Naive thymus-derived CD4-positive, alpha-beta T cell (primary cell): ENCODE measurements at regions not wholly inside any gene's neighbourhood (a gene's known extent, or its start where the extent isn't known, plus 50 kb on each side); places are given as distances from the start of the nearest gene placed in this dataset.
"Not testable (repeated sequence)": the region's sequence is repeated elsewhere in the genome, so short reads cannot be mapped to it uniquely, and the experiment has no call there.

Experiments
- ATAC-seq: fragments of 150-1000 bp; cut with Tn5 transposase; 2 replicates; pipeline ENCODE4 v1.10.0; 2021; ENCODE audit warnings: mild to moderate bottlenecking, moderate library complexity
- CTCF ChIA-PET: fragments of 350-600 bp; sonication (Branson Sonifier 250); formaldehyde crosslinking; loops from one replicate; lab custom pipeline; 2021; ENCODE audit warnings: antibody characterized with exemption; lab: Charles Lee
- POLR2A ChIA-PET: fragments of 350-600 bp; sonication (Branson Sonifier 250); formaldehyde crosslinking; loops from one replicate; lab custom pipeline; 2021; ENCODE audit warnings: antibody characterized with exemption, inconsistent platforms; lab: Charles Lee
- DNase-seq, 9 donors: peaks; one replicate each; pipeline versions ENCODE4 v3.0.0 to v3.0.0-alpha.2; 2020 to 2022; ENCODE audit warnings: mixed read lengths in 1 of 9
- H3K27ac ChIP-seq: one replicate; pipeline ENCODE4 v1.7.0; 2013; ENCODE audit warnings: mild to moderate bottlenecking, low read depth, low read length, moderate library complexity
- H3K27me3 ChIP-seq, 2 donors: one replicate each; pipeline ENCODE4 v1.7.0; 2013; ENCODE audit warnings: low read length in 2 of 2, mild to moderate bottlenecking in 2 of 2, moderate library complexity in 2 of 2; ENCODE audit not compliant: control insufficient read depth in 2 of 2, insufficient read depth in 2 of 2
- H3K36me3 ChIP-seq, 3 experiments: 1 replicate in 2 of 3; 2 replicates in 1 of 3; pipeline ENCODE4 v1.7.0; 2013; ENCODE audit warnings: low read length in 3 of 3, mild to moderate bottlenecking in 3 of 3, moderate library complexity in 1 of 3; ENCODE audit not compliant: insufficient read depth in 3 of 3, control insufficient read depth in 2 of 3
- H3K4me1 ChIP-seq, 2 donors: one replicate each; pipeline ENCODE4 v1.7.0; 2013; ENCODE audit warnings: low read length in 2 of 2, mild to moderate bottlenecking in 2 of 2, moderate library complexity in 1 of 2; ENCODE audit not compliant: control insufficient read depth in 2 of 2, insufficient read depth in 2 of 2
- H3K4me3 ChIP-seq: 2 replicates; pipeline ENCODE4 v1.7.0; 2013; ENCODE audit warnings: mild to moderate bottlenecking, low read length
- H3K9me3 ChIP-seq, 3 experiments: 1 replicate in 2 of 3; 2 replicates in 1 of 3; pipeline ENCODE4 v1.7.0; 2013; ENCODE audit warnings: low read length in 3 of 3; ENCODE audit not compliant: control insufficient read depth in 2 of 3
- H3K27ac Mint-ChIP-seq, 9 donors: one replicate each; pipeline ENCODE4 v1.8.0; 2020 to 2022; ENCODE audit warnings: mixed read lengths in 9 of 9, mild to moderate bottlenecking in 8 of 9, moderate library complexity in 5 of 9, inconsistent platforms in 2 of 9
- H3K27me3 Mint-ChIP-seq, 5 donors: one replicate each; pipeline ENCODE4 v1.8.0; 2021 to 2022; ENCODE audit warnings: mixed read lengths in 5 of 5, mild to moderate bottlenecking in 1 of 5
- H3K36me3 Mint-ChIP-seq, 5 donors: one replicate each; pipeline ENCODE4 v1.8.0; 2020 to 2022; ENCODE audit warnings: mixed read lengths in 5 of 5, mild to moderate bottlenecking in 3 of 5, inconsistent platforms in 1 of 5
- H3K4me1 Mint-ChIP-seq, 7 donors: one replicate each; pipeline ENCODE4 v1.8.0; 2020 to 2022; ENCODE audit warnings: mixed read lengths in 7 of 7, mild to moderate bottlenecking in 3 of 7, inconsistent platforms in 1 of 7
- H3K4me3 Mint-ChIP-seq, 10 donors: one replicate each; pipeline ENCODE4 v1.8.0; 2020 to 2022; ENCODE audit warnings: mild to moderate bottlenecking in 10 of 10, mixed read lengths in 10 of 10, moderate library complexity in 6 of 10, inconsistent platforms in 2 of 10
- H3K9me3 Mint-ChIP-seq, 11 donors: one replicate each; pipeline ENCODE4 v1.8.0; 2020 to 2022; ENCODE audit warnings: mixed read lengths in 11 of 11, mild to moderate bottlenecking in 4 of 11, inconsistent platforms in 1 of 11, moderate library complexity in 1 of 11
- intact Hi-C, 2 donors: fragments of 100-400 bp; cut with micrococcal nuclease; formaldehyde crosslinking; loops; one replicate each; pipeline ENCODE4 v1.15.1; 2023

- H3K36me3 ChIP-seq, intact Hi-C loops, POLR2A ChIA-PET, H3K9me3 ChIP-seq, H3K27ac ChIP-seq, H3K27me3 ChIP-seq, H3K9me3 Mint-ChIP-seq, H3K4me3 ChIP-seq, H3K27me3 Mint-ChIP-seq, DNase-seq, H3K4me3 Mint-ChIP-seq, H3K4me1 Mint-ChIP-seq, H3K36me3 Mint-ChIP-seq, H3K4me1 ChIP-seq, ATAC-seq, H3K27ac Mint-ChIP-seq, CTCF ChIA-PET: not testable (repeated sequence)
These were observed 361.4 kb downstream of the ZBBX start for GRCh38 chr3:167018591-167019111.

GRCh38 chr3:167012691-167013090 is 367.4 kb downstream of the ZBBX start:
- H3K27ac Mint-ChIP-seq, result no peak overlapping the region
- Histone ChIP-seq H3K4me1 (no peaks in the 10 kb centered on the region), H3K27ac (no peak overlapping the region), H3K36me3 (no peaks in the 10 kb centered on the region), H3K27me3 (no peaks in the 10 kb centered on the region), H3K9me3 (peaks cover 0 to 2% (median 0%) of the 10 kb centered on the region in 3 experiments), H3K4me3 (no peak overlapping the region)
- peaks cover 0 to 14% (median 4%) of the 10 kb centered on the region in 11 donors for H3K9me3 Mint-ChIP-seq
- intact Hi-C loops, result no loop called here
- H3K27me3 Mint-ChIP-seq, result peaks cover 0 to 3% (median 0%) of the 10 kb centered on the region in 5 donors
- POLR2A ChIA-PET, result no interaction called here
- H3K4me3 Mint-ChIP-seq, result no peak overlapping the region
- ATAC-seq, result no peak
- DNase-seq, result no peak
- CTCF ChIA-PET, result no interaction called here
- H3K4me1 Mint-ChIP-seq, result no peaks in the 10 kb centered on the region
- H3K36me3 Mint-ChIP-seq, result no peaks in the 10 kb centered on the region

- H3K4me1 Mint-ChIP-seq, result no peaks in the 10 kb centered on the region
- peaks cover 0 to 3% (median 0%) of the 10 kb centered on the region in 3 experiments for H3K9me3 ChIP-seq
- CTCF ChIA-PET, result no interaction called here
- H3K36me3 Mint-ChIP-seq, result no peaks in the 10 kb centered on the region
- H3K27me3 Mint-ChIP-seq, result peaks cover 0 to 3% (median 0%) of the 10 kb centered on the region in 5 donors
- H3K36me3 ChIP-seq, result no peaks in the 10 kb centered on the region
- H3K27ac ChIP-seq, result no peak overlapping the region
- no peak overlapping the region for H3K4me3 Mint-ChIP-seq
- DNase-seq (no peak), ATAC-seq (no peak)
- H3K27me3 ChIP-seq, result no peaks in the 10 kb centered on the region
- peaks cover 0 to 16% (median 4%) of the 10 kb centered on the region in 11 donors for H3K9me3 Mint-ChIP-seq
- no peaks in the 10 kb centered on the region for H3K4me1 ChIP-seq
- intact Hi-C loops, result no loop called here
- H3K4me3 ChIP-seq, result no peak overlapping the region
- POLR2A ChIA-PET, result no interaction called here
- no peak overlapping the region for H3K27ac Mint-ChIP-seq
These were observed 371.3 kb downstream of the ZBBX start for GRCh38 chr3:167008791-167009190.

- H3K27ac Mint-ChIP-seq, result no peak overlapping the region
- H3K4me3 Mint-ChIP-seq, result no peak overlapping the region
- CTCF ChIA-PET, result no interaction called here
- Histone ChIP-seq H3K27me3 (no peaks in the 10 kb centered on the region), H3K36me3 (no peaks in the 10 kb centered on the region), H3K4me3 (no peak overlapping the region), H3K9me3 (peaks cover 0 to 5% (median 0%) of the 10 kb centered on the region in 3 experiments), H3K4me1 (no peaks in the 10 kb centered on the region), H3K27ac (no peak overlapping the region)
- POLR2A ChIA-PET, result no interaction called here
- DNase-seq (no peak), ATAC-seq (no peak)
- no peaks in the 10 kb centered on the region for H3K36me3 Mint-ChIP-seq
- no peaks in the 10 kb centered on the region for H3K4me1 Mint-ChIP-seq
- H3K9me3 Mint-ChIP-seq, result peaks cover 0 to 18% (median 8%) of the 10 kb centered on the region in 11 donors
- H3K27me3 Mint-ChIP-seq, result no peaks in the 10 kb centered on the region
- intact Hi-C loops, result no loop called here
These were observed 378.7 kb downstream of the ZBBX start for GRCh38 chr3:167001374-167001773.

- intact Hi-C loops, result no loop called here
- Mint-ChIP-seq H3K9me3 (peaks cover 0 to 6% (median 0%) of the 10 kb centered on the region in 11 donors), H3K36me3 (no peaks in the 10 kb centered on the region), H3K27me3 (no peaks in the 10 kb centered on the region), H3K4me3 (no peak overlapping the region), H3K27ac (no peak overlapping the region), H3K4me1 (no peaks in the 10 kb centered on the region)
- ATAC-seq, result no peak
- H3K4me1 ChIP-seq, result no peaks in the 10 kb centered on the region
- no peaks in the 10 kb centered on the region for H3K9me3 ChIP-seq
- no peak overlapping the region for H3K27ac ChIP-seq
- ChIA-PET CTCF (no interaction called here), POLR2A (no interaction called here)
- no peaks in the 10 kb centered on the region for H3K36me3 ChIP-seq
- H3K27me3 ChIP-seq, result no peaks in the 10 kb centered on the region
- no peak overlapping the region for H3K4me3 ChIP-seq
- DNase-seq, result no peak
These were observed 387.0 kb downstream of the ZBBX start for GRCh38 chr3:166993015-166993630.

- ChIA-PET POLR2A (no interaction called here), CTCF (no interaction called here)
- H3K4me3 Mint-ChIP-seq, result no peak overlapping the region
- no peaks in the 10 kb centered on the region for H3K36me3 ChIP-seq
- ATAC-seq, result no peak
- no peak overlapping the region for H3K27ac Mint-ChIP-seq
- H3K4me1 ChIP-seq, result no peaks in the 10 kb centered on the region
- H3K4me3 ChIP-seq, result no peak overlapping the region
- H3K27me3 ChIP-seq, result no peaks in the 10 kb centered on the region
- H3K9me3 Mint-ChIP-seq, result peaks cover 0 to 10% (median 0%) of the 10 kb centered on the region in 11 donors
- no peaks in the 10 kb centered on the region for H3K27me3 Mint-ChIP-seq
- no peak for DNase-seq
- no peaks in the 10 kb centered on the region for H3K4me1 Mint-ChIP-seq
- H3K9me3 ChIP-seq, result no peaks in the 10 kb centered on the region
- intact Hi-C loops, result no loop called here
- H3K36me3 Mint-ChIP-seq, result no peaks in the 10 kb centered on the region
- no peak overlapping the region for H3K27ac ChIP-seq
These were observed 394.1 kb downstream of the ZBBX start for GRCh38 chr3:166986000-166986399.

GRCh38 chr3:166975796-166976195 is 404.3 kb downstream of the ZBBX start:
- H3K4me3 ChIP-seq, H3K27me3 Mint-ChIP-seq, H3K36me3 Mint-ChIP-seq, CTCF ChIA-PET, H3K4me1 Mint-ChIP-seq, H3K27ac ChIP-seq, ATAC-seq, H3K4me3 Mint-ChIP-seq, H3K9me3 ChIP-seq, H3K27me3 ChIP-seq, DNase-seq, H3K27ac Mint-ChIP-seq, intact Hi-C loops, H3K4me1 ChIP-seq, H3K36me3 ChIP-seq, POLR2A ChIA-PET: not testable (repeated sequence)
- H3K9me3 Mint-ChIP-seq, result peaks cover 0 to 17% (median 6%) of the 10 kb centered on the region in 11 donors
